PC-9 (cell line): ENCODE measurements at regions not wholly inside any gene's neighbourhood (a gene's known extent, or its start where the extent isn't known, plus 50 kb on each side); places are given as distances from the start of the nearest gene placed in this dataset.

ENCODE experiments used
- CTCF ChIP-seq: fragments of 200-600 bp; sonication (generic); conservative IDR thresholded peaks from 2 replicates; pipeline ENCODE4 v1.6.1; 2017; ENCODE audit warnings: mixed run types, antibody characterized with exemption, mild to moderate bottlenecking, moderate library complexity
- EZH2 ChIP-seq: fragments of 200-600 bp; sonication (generic); IDR thresholded peaks from 2 replicates; pipeline ENCODE4 v1.8.0; 2017; ENCODE audit warnings: antibody characterized with exemption, low read depth

- no peak for TF ChIP-seq EZH2
- TF ChIP-seq CTCF, result no peak
These were observed 120.7 kb upstream of the SCAF11 start for GRCh38 chr12:46110928-46111699.
